ENCODE measurements at regions not wholly inside any gene's neighbourhood (a gene's known extent, or its start where the extent isn't known, plus 50 kb on each side); places are given as distances from the start of the nearest gene placed in this dataset.

DNA sequence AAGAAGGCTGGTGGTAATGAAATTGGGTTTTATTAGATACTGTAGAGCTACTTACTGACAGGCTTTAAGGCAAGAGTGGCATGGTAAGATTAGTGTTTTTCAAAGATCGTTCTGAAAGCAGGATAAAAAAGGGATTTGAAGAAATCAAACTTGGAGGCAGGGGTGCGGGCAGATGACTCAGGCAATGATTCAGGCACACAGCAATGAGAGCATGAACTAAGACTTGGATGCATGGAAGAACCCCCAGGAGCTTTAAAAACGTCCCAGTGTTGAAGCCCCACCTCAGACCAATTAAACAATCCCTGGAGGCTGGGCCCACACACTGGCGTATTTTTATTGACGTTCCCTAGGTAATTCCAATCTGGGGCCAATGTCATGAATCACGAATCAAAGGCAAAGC is 102.5 kb downstream of the SREK1 start:
- Mint-ChIP-seq H3K27ac (ENCODE audit: unreplicated experiment) (no peak overlapping the region), H3K27me3 (ENCODE audit: low read depth) (peaks cover 3% of the 10 kb centered on the region), H3K36me3 (ENCODE audit: low read depth) (no peaks in the 10 kb centered on the region), H3K4me1 (ENCODE audit: low read depth) (peaks cover 5% of the 10 kb centered on the region), H3K9me3 (ENCODE audit: low read depth) (no peaks in the 10 kb centered on the region), H3K4me3 (ENCODE audit: unreplicated experiment) (no peak overlapping the region)
- TF ChIP-seq, protein P1, sequence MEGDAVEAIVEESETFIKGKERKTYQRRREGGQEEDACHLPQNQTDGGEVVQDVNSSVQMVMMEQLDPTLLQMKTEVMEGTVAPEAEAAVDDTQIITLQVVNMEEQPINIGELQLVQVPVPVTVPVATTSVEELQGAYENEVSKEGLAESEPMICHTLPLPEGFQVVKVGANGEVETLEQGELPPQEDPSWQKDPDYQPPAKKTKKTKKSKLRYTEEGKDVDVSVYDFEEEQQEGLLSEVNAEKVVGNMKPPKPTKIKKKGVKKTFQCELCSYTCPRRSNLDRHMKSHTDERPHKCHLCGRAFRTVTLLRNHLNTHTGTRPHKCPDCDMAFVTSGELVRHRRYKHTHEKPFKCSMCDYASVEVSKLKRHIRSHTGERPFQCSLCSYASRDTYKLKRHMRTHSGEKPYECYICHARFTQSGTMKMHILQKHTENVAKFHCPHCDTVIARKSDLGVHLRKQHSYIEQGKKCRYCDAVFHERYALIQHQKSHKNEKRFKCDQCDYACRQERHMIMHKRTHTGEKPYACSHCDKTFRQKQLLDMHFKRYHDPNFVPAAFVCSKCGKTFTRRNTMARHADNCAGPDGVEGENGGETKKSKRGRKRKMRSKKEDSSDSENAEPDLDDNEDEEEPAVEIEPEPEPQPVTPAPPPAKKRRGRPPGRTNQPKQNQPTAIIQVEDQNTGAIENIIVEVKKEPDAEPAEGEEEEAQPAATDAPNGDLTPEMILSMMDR (IDR thresholded peaks at IDR 0.05) = no peak
- no peak for DNase-seq (ENCODE audit: low spot score)

DNA sequence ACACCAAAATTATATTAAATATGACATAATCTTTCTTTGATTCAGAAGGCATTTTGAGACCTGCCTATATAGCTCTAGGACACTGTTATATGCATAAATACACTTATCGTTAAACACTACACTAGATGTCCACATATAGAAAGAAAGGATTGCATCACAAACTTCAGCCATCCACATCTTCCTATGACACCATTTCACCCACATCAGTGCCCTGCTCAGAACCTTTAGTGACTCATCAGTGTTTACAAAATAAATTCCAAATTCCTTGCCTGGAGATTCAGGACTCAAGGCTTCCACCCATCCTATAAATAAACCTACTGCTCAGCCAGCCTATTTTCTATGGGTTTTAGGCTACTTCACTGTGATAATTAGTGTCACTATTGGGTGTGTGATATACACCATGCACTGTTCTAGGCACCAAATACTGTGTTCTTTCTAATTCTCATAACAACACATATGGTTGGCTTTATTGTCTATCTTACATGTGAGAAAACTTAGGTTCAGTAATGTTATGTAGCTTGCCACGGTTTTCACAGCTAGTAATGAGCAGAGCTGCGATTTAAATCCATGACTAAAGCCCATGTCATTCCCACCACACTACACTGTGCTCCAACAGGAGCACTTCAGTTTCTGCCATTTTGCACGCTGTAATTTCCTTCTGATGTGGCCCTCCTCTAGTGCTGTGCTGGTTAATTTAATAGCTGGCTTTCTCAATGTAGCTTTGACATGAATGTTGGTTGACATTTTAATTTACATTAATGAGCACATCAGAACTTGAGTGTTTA is 103.3 kb downstream of the SREK1 start:
- Mint-ChIP-seq H3K9me3 (ENCODE audit: low read depth) (no peaks in the 10 kb centered on the region), H3K27me3 (ENCODE audit: low read depth) (peaks cover 2% of the 10 kb centered on the region), H3K4me3 (ENCODE audit: unreplicated experiment) (no peak overlapping the region), H3K27ac (ENCODE audit: unreplicated experiment) (no peak overlapping the region), H3K36me3 (ENCODE audit: low read depth) (no peaks in the 10 kb centered on the region), H3K4me1 (ENCODE audit: low read depth) (peaks cover 5% of the 10 kb centered on the region)
- DNase-seq (ENCODE audit: low spot score) = no peak
- TF ChIP-seq, protein P1 (IDR thresholded peaks at IDR 0.05) = no peak

DNA sequence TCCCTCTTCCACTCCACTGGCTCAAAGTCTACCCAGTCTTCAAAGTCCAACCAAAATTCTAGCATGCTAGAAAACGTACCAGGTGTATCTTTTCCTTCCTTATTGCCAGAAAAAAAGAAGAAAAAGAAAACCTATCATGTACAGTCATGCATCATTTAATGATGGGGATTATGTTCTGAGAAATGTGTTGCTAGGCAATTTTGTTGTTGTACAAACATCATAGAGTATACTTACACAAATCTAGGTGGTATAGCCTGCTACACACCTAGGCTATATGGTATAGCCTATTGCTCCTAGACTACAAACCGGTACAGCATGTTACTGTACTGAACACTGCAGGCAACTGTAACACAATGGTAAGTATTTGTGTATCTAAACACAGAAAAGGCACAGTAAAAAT is 104.8 kb downstream of the SREK1 start:
- no peaks in the 10 kb centered on the region for H3K36me3 Mint-ChIP-seq (ENCODE audit: low read depth)
- no peaks in the 10 kb centered on the region for H3K9me3 Mint-ChIP-seq (ENCODE audit: low read depth)
- TF ChIP-seq, protein P1 (IDR thresholded peaks at IDR 0.05) = no peak
- H3K4me1 Mint-ChIP-seq (ENCODE audit: low read depth) = peaks cover 5% of the 10 kb centered on the region
- no peak overlapping the region for H3K27ac Mint-ChIP-seq (ENCODE audit: unreplicated experiment)
- H3K27me3 Mint-ChIP-seq (ENCODE audit: low read depth) = peaks cover 3% of the 10 kb centered on the region
- no peak for DNase-seq (ENCODE audit: low spot score)
- no peak overlapping the region for H3K4me3 Mint-ChIP-seq (ENCODE audit: unreplicated experiment)

DNA sequence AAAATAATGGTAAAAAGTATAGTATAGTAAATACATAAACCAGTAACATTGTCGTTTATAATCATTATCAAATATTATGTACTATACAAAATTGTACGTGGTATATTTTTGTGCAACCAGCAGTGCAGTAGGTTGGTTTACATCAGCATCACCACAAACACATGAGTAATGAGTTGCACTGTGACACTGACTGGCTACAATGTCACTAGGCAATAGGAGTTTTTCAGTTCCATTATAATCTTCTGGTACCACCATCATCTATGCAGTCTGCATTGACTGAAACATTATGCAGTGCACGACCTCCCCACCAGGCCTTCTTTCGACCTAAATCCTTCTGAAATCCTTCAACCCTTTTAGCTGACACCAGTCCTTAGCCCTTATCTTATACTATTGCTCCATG is 105.8 kb downstream of the SREK1 start:
- Mint-ChIP-seq H3K36me3 (ENCODE audit: low read depth) (no peaks in the 10 kb centered on the region), H3K9me3 (ENCODE audit: low read depth) (no peaks in the 10 kb centered on the region), H3K4me1 (ENCODE audit: low read depth) (peaks cover 5% of the 10 kb centered on the region), H3K27ac (ENCODE audit: unreplicated experiment) (no peak overlapping the region), H3K4me3 (ENCODE audit: unreplicated experiment) (no peak overlapping the region), H3K27me3 (ENCODE audit: low read depth) (peaks cover 3% of the 10 kb centered on the region)
- DNase-seq (ENCODE audit: low spot score) = no peak
- TF ChIP-seq, protein P1 (IDR thresholded peaks at IDR 0.05) = no peak

DNA sequence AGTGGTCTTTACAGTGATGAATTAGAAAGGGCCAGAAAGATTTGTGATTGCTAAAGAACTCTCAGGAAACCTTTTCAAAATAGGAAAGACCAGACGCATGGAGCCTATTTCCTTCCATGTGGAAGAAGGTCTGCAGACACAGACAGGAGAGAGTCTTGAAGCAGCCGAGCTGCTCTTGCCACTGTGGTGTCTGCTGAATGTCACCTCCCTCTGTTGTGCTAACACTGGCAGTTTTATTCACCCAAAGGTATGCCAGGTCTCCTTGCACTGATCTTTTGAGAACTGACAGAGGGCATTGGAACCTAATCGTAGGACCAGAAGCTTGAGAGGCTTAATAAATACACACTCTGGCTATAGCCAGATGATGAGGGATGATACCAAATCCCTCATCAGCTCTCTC is 108.7 kb downstream of the SREK1 start:
- Mint-ChIP-seq H3K27ac (ENCODE audit: unreplicated experiment) (no peak overlapping the region), H3K36me3 (ENCODE audit: low read depth) (no peaks in the 10 kb centered on the region), H3K4me1 (ENCODE audit: low read depth) (no peaks in the 10 kb centered on the region), H3K9me3 (ENCODE audit: low read depth) (no peaks in the 10 kb centered on the region), H3K27me3 (ENCODE audit: low read depth) (peaks cover 3% of the 10 kb centered on the region), H3K4me3 (ENCODE audit: unreplicated experiment) (no peak overlapping the region)
- no peak for DNase-seq (ENCODE audit: low spot score)
- TF ChIP-seq, protein P1 (IDR thresholded peaks at IDR 0.05) = no peak
